Gastroesophageal sphincter (tissue), 3 donors: ENCODE measurements at regions not wholly inside any gene's neighbourhood (a gene's known extent, or its start where the extent isn't known, plus 50 kb on each side); places are given as distances from the start of the nearest gene placed in this dataset.

Experiments used
- CTCF ChIP-seq, 4 experiments: fragments of 200-600 bp in 2 of 4; fragments of 450-650 bp in 2 of 4; sonication (generic) in 1 of 4; IDR thresholded peaks; one replicate each; pipeline ENCODE4 v1.5.1; 2017 to 2019; ENCODE audit warnings: antibody characterized with exemption in 4 of 4, mild to moderate bottlenecking in 2 of 4, moderate library complexity in 2 of 4
- EP300 ChIP-seq: sonication (generic); formaldehyde crosslinking; IDR thresholded peaks from one replicate; pipeline ENCODE4 v1.6.1; 2017; ENCODE audit warnings: antibody characterized with exemption, mild to moderate bottlenecking
- POLR2A ChIP-seq, 2 donors: fragments of 450-650 bp; IDR thresholded peaks; one replicate each; pipeline ENCODE4 v1.6.1; 2017; ENCODE audit warnings: antibody characterized with exemption in 2 of 2, mild to moderate bottlenecking in 2 of 2, moderate library complexity in 1 of 2
- POLR2AphosphoS5 ChIP-seq: sonication (generic); formaldehyde crosslinking; IDR thresholded peaks from one replicate; pipeline ENCODE4 v1.6.1; 2017; ENCODE audit warnings: antibody characterized with exemption

- TF ChIP-seq CTCF (IDR thresholded peaks at IDR 0.05) (no peak), EP300 (no peak), POLR2A (IDR thresholded peaks at IDR 0.05) (no peak), POLR2AphosphoS5 (no peak)
Observed at GRCh38 chr11:119551420-119552105, 128.6 kb upstream of the THY1 start.
